ENCODE measurements at regions not wholly inside any gene's neighbourhood (a gene's known extent, or its start where the extent isn't known, plus 50 kb on each side); places are given as distances from the start of the nearest gene placed in this dataset.
"Not testable (repeated sequence)": the region's sequence is repeated elsewhere in the genome, so short reads cannot be mapped to it uniquely, and the experiment has no call there.

- H2AFZ ChIP-seq (ENCODE audit: low read length), result no peak overlapping the region
- no peaks in the 10 kb centered on the region for H3K79me2 ChIP-seq (ENCODE audit: low read length)
- DNase-seq, result no peak
- no peak overlapping the region for H3K9ac ChIP-seq (ENCODE audit: low read length)
- no peaks in the 10 kb centered on the region for H3K4me1 ChIP-seq (ENCODE audit: low read length)
- no peaks in the 10 kb centered on the region for H3K9me3 ChIP-seq (ENCODE audit: low read length)
- no peaks in the 10 kb centered on the region for H3K36me3 ChIP-seq (ENCODE audit: insufficient read depth, low read length)
- H3K27ac ChIP-seq (ENCODE audit: low read length), result no peak overlapping the region
- no peaks in the 10 kb centered on the region for H3K9me2 ChIP-seq (replicated peaks; ENCODE audit: insufficient read depth, low read length)
- no peaks in the 10 kb centered on the region for H3K27me3 ChIP-seq (ENCODE audit: low read length)
- H3K4me3 ChIP-seq (ENCODE audit: low read length), result no peak overlapping the region
- no peaks in the 10 kb centered on the region for H4K20me1 ChIP-seq (ENCODE audit: insufficient read depth, low read depth, low read length)
- no peak overlapping the region for H3K4me2 ChIP-seq (ENCODE audit: low read depth, low read length, poor library complexity, severe bottlenecking)
Measured at GRCh38 chr16:13463619-13464018, 456.3 kb upstream of the ERCC4 start.

- Histone ChIP-seq H3K27ac (ENCODE audit: low read length) (no peak overlapping the region), H2AFZ (ENCODE audit: low read length) (no peak overlapping the region), H3K9me2 (replicated peaks; ENCODE audit: insufficient read depth, low read length) (no peaks in the 10 kb centered on the region), H3K9ac (ENCODE audit: low read length) (no peak overlapping the region), H3K27me3 (ENCODE audit: low read length) (no peaks in the 10 kb centered on the region), H3K4me1 (ENCODE audit: low read length) (no peaks in the 10 kb centered on the region), H3K36me3 (ENCODE audit: insufficient read depth, low read length) (no peaks in the 10 kb centered on the region), H3K79me2 (ENCODE audit: low read length) (no peaks in the 10 kb centered on the region), H4K20me1 (ENCODE audit: insufficient read depth, low read depth, low read length) (no peaks in the 10 kb centered on the region), H3K4me2 (ENCODE audit: low read depth, low read length, poor library complexity, severe bottlenecking) (no peak overlapping the region), H3K9me3 (ENCODE audit: low read length) (no peaks in the 10 kb centered on the region), H3K4me3 (ENCODE audit: low read length) (no peak overlapping the region)
- no peak for DNase-seq
Measured at GRCh38 chr16:13471036-13471435, 448.9 kb upstream of the ERCC4 start.

DNA sequence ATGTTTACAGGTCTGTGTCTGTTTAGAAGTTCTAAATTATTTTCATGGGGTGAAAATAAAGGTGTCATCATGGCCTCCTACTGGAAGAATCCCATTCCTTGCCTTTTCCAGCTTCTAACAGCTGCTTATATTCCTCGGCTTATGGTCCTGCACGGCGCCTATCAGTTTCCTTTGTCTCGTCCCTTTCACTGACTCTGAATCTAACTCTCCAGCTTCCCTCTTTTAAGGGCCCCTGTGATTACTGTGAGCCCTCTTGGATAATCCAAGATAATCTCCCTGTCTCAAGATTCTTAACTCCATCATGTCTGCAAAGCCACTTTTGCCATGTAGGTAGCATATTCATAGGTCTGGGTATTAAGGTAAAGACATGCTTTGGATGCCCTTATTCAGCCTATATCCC is 441.0 kb upstream of the ERCC4 start:
- H3K27ac ChIP-seq (ENCODE audit: low read length), result no peak overlapping the region
- H3K9me2 ChIP-seq (replicated peaks; ENCODE audit: insufficient read depth, low read length), result no peaks in the 10 kb centered on the region
- no peak overlapping the region for H3K9ac ChIP-seq (ENCODE audit: low read length)
- no peaks in the 10 kb centered on the region for H3K79me2 ChIP-seq (ENCODE audit: low read length)
- no peak overlapping the region for H2AFZ ChIP-seq (ENCODE audit: low read length)
- no peak for DNase-seq
- H4K20me1 ChIP-seq (ENCODE audit: insufficient read depth, low read depth, low read length), result no peaks in the 10 kb centered on the region
- H3K36me3 ChIP-seq (ENCODE audit: insufficient read depth, low read length), result no peaks in the 10 kb centered on the region
- no peaks in the 10 kb centered on the region for H3K9me3 ChIP-seq (ENCODE audit: low read length)
- no peaks in the 10 kb centered on the region for H3K4me1 ChIP-seq (ENCODE audit: low read length)
- H3K27me3 ChIP-seq (ENCODE audit: low read length), result no peaks in the 10 kb centered on the region
- no peak overlapping the region for H3K4me3 ChIP-seq (ENCODE audit: low read length)
- no peak overlapping the region for H3K4me2 ChIP-seq (ENCODE audit: low read depth, low read length, poor library complexity, severe bottlenecking)

GRCh38 chr16:13479549-13479948 is 440.4 kb upstream of the ERCC4 start:
- H3K27me3 ChIP-seq (ENCODE audit: low read length), result no peaks in the 10 kb centered on the region
- no peaks in the 10 kb centered on the region for H3K4me1 ChIP-seq (ENCODE audit: low read length)
- no peak overlapping the region for H2AFZ ChIP-seq (ENCODE audit: low read length)
- H3K79me2 ChIP-seq (ENCODE audit: low read length), result no peaks in the 10 kb centered on the region
- no peak overlapping the region for H3K4me3 ChIP-seq (ENCODE audit: low read length)
- H3K4me2 ChIP-seq (ENCODE audit: low read depth, low read length, poor library complexity, severe bottlenecking), result no peak overlapping the region
- DNase-seq, result no peak
- H3K27ac ChIP-seq (ENCODE audit: low read length), result no peak overlapping the region
- H3K9ac ChIP-seq (ENCODE audit: low read length), result no peak overlapping the region
- H3K9me3 ChIP-seq (ENCODE audit: low read length), result no peaks in the 10 kb centered on the region
- no peaks in the 10 kb centered on the region for H3K36me3 ChIP-seq (ENCODE audit: insufficient read depth, low read length)
- no peaks in the 10 kb centered on the region for H4K20me1 ChIP-seq (ENCODE audit: insufficient read depth, low read depth, low read length)
- H3K9me2 ChIP-seq (replicated peaks; ENCODE audit: insufficient read depth, low read length), result no peaks in the 10 kb centered on the region

DNA sequence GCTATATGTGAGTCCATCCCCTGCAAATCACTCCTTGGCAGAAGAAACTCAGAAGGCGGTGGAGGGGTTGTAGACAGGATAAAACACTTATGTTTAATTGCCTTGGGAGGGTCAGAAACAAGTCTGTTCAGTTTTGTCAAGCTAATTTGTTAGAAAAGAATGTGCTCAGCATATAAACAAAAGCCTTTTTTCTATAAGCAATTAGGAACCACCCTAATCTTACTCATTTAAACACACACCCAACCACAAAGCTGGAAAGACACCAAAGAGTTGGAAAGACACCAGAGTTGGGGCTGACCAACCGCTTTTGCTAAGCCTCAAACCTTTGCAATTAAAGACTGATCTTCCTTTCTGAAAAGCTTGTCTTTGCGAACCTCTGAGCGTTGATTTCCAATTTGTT is 439.2 kb upstream of the ERCC4 start:
- Histone ChIP-seq H4K20me1 (ENCODE audit: insufficient read depth, low read depth, low read length) (no peaks in the 10 kb centered on the region), H3K4me3 (ENCODE audit: low read length) (no peak overlapping the region), H3K27me3 (ENCODE audit: low read length) (no peaks in the 10 kb centered on the region), H3K9ac (ENCODE audit: low read length) (no peak overlapping the region), H3K9me2 (replicated peaks; ENCODE audit: insufficient read depth, low read length) (no peaks in the 10 kb centered on the region), H2AFZ (ENCODE audit: low read length) (no peak overlapping the region), H3K36me3 (ENCODE audit: insufficient read depth, low read length) (no peaks in the 10 kb centered on the region), H3K4me1 (ENCODE audit: low read length) (no peaks in the 10 kb centered on the region), H3K9me3 (ENCODE audit: low read length) (no peaks in the 10 kb centered on the region), H3K79me2 (ENCODE audit: low read length) (no peaks in the 10 kb centered on the region), H3K27ac (ENCODE audit: low read length) (no peak overlapping the region), H3K4me2 (ENCODE audit: low read depth, low read length, poor library complexity, severe bottlenecking) (no peak overlapping the region)
- DNase-seq, result no peak

GRCh38 chr16:13483121-13483520 is 436.8 kb upstream of the ERCC4 start:
- no peak overlapping the region for H3K4me2 ChIP-seq (ENCODE audit: low read depth, low read length, poor library complexity, severe bottlenecking)
- H3K4me1 ChIP-seq (ENCODE audit: low read length), result no peaks in the 10 kb centered on the region
- H3K36me3 ChIP-seq (ENCODE audit: insufficient read depth, low read length), result no peaks in the 10 kb centered on the region
- no peak overlapping the region for H3K4me3 ChIP-seq (ENCODE audit: low read length)
- H3K9ac ChIP-seq (ENCODE audit: low read length), result no peak overlapping the region
- no peaks in the 10 kb centered on the region for H4K20me1 ChIP-seq (ENCODE audit: insufficient read depth, low read depth, low read length)
- no peaks in the 10 kb centered on the region for H3K9me2 ChIP-seq (replicated peaks; ENCODE audit: insufficient read depth, low read length)
- no peak for DNase-seq
- no peak overlapping the region for H2AFZ ChIP-seq (ENCODE audit: low read length)
- no peaks in the 10 kb centered on the region for H3K79me2 ChIP-seq (ENCODE audit: low read length)
- H3K27ac ChIP-seq (ENCODE audit: low read length), result no peak overlapping the region
- no peaks in the 10 kb centered on the region for H3K27me3 ChIP-seq (ENCODE audit: low read length)
- H3K9me3 ChIP-seq (ENCODE audit: low read length), result no peaks in the 10 kb centered on the region

- not testable (repeated sequence) for H3K4me3 ChIP-seq (ENCODE audit: low read length); H3K9me2 ChIP-seq (replicated peaks; ENCODE audit: insufficient read depth, low read length); H3K4me2 ChIP-seq (ENCODE audit: low read depth, low read length, poor library complexity, severe bottlenecking); H3K9ac ChIP-seq (ENCODE audit: low read length); H3K27me3 ChIP-seq (ENCODE audit: low read length); H3K27ac ChIP-seq (ENCODE audit: low read length); H3K9me3 ChIP-seq (ENCODE audit: low read length); H3K79me2 ChIP-seq (ENCODE audit: low read length); H3K36me3 ChIP-seq (ENCODE audit: insufficient read depth, low read length); H3K4me1 ChIP-seq (ENCODE audit: low read length); DNase-seq; H2AFZ ChIP-seq (ENCODE audit: low read length); H4K20me1 ChIP-seq (ENCODE audit: insufficient read depth, low read depth, low read length)
Measured at GRCh38 chr16:13489416-13489815, 430.5 kb upstream of the ERCC4 start.

GRCh38 chr16:13492046-13492445 is 427.9 kb upstream of the ERCC4 start:
- no peaks in the 10 kb centered on the region for H4K20me1 ChIP-seq (ENCODE audit: insufficient read depth, low read depth, low read length)
- no peaks in the 10 kb centered on the region for H3K9me3 ChIP-seq (ENCODE audit: low read length)
- H3K4me2 ChIP-seq (ENCODE audit: low read depth, low read length, poor library complexity, severe bottlenecking), result no peak overlapping the region
- no peaks in the 10 kb centered on the region for H3K9me2 ChIP-seq (replicated peaks; ENCODE audit: insufficient read depth, low read length)
- H2AFZ ChIP-seq (ENCODE audit: low read length), result no peak overlapping the region
- H3K4me1 ChIP-seq (ENCODE audit: low read length), result no peaks in the 10 kb centered on the region
- no peaks in the 10 kb centered on the region for H3K79me2 ChIP-seq (ENCODE audit: low read length)
- no peak overlapping the region for H3K27ac ChIP-seq (ENCODE audit: low read length)
- no peak overlapping the region for H3K9ac ChIP-seq (ENCODE audit: low read length)
- DNase-seq, result no peak
- 0 out of 2 replicates have a peak, but pooled peaks cover 2% of the 10 kb centered on the region for H3K27me3 ChIP-seq (ENCODE audit: low read length)
- H3K36me3 ChIP-seq (ENCODE audit: insufficient read depth, low read length), result no peaks in the 10 kb centered on the region
- no peak overlapping the region for H3K4me3 ChIP-seq (ENCODE audit: low read length)

DNA sequence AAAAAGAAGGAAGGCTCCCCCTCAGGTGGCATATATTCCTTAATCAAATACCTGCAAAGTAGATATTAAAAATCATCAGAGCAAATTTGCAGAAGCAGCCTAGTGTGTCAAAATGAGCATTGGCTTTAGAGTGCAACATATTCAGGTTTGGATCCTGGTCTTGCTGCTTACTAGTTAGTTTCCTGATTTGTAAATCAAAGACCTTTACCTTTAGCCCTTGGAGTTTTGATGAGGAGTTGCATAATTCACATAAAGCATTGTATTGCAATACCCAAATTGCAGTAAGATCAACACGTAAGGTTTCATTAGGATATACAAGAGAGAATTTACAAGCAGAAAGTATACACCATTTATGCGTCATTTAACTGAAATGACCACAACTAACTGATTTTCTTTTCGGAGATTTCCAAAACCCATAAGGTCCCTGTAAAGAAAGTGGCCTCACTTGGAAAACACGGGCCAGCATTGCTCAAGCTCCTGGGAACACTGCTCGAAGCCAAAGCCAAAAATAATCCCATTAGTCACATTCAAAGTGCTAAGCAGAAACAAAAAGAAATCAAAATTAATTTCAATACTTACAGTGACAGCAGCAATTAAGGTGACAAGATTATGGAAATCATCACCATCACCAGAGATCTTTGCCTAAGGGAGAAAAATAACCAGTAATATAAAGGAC is 415.9 kb upstream of the ERCC4 start:
- Histone ChIP-seq H2AFZ (ENCODE audit: low read length) (no peak overlapping the region), H3K27me3 (ENCODE audit: low read length) (no peaks in the 10 kb centered on the region), H3K79me2 (ENCODE audit: low read length) (no peaks in the 10 kb centered on the region), H3K36me3 (ENCODE audit: insufficient read depth, low read length) (no peaks in the 10 kb centered on the region), H3K4me1 (ENCODE audit: low read length) (no peaks in the 10 kb centered on the region), H3K9me3 (ENCODE audit: low read length) (no peaks in the 10 kb centered on the region), H3K4me2 (ENCODE audit: low read depth, low read length, poor library complexity, severe bottlenecking) (no peak overlapping the region), H3K4me3 (ENCODE audit: low read length) (no peak overlapping the region), H3K9ac (ENCODE audit: low read length) (no peak overlapping the region), H3K27ac (ENCODE audit: low read length) (no peak overlapping the region), H3K9me2 (replicated peaks; ENCODE audit: insufficient read depth, low read length) (no peaks in the 10 kb centered on the region), H4K20me1 (ENCODE audit: insufficient read depth, low read depth, low read length) (no peaks in the 10 kb centered on the region)
- no peak for DNase-seq
